ENCODE measurements at regions not wholly inside any gene's neighbourhood (a gene's known extent, or its start where the extent isn't known, plus 50 kb on each side); places are given as distances from the start of the nearest gene placed in this dataset.
"Not testable (repeated sequence)": the region's sequence is repeated elsewhere in the genome, so short reads cannot be mapped to it uniquely, and the experiment has no call there.

DNA sequence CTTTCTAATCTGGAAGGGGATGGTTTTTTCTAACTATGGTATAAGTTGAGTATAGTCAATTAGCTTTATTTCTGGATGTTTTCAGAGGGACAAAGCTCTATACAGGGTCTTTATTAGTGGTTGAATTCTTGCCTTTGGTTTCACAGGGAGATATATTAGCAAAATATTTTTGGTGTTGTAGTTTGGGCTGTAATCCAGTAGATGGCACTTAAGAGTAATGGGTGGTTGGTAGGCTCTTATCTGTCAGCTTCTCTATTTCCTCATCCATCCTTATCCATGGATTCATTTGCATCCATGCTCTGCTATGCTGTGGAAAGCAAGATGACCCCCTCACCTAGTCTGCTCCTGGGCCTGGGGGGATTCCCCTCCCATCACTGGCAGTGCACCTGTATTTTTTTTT is 363.6 kb upstream of the CYLC2 start:
- TF ChIP-seq, protein P1, sequence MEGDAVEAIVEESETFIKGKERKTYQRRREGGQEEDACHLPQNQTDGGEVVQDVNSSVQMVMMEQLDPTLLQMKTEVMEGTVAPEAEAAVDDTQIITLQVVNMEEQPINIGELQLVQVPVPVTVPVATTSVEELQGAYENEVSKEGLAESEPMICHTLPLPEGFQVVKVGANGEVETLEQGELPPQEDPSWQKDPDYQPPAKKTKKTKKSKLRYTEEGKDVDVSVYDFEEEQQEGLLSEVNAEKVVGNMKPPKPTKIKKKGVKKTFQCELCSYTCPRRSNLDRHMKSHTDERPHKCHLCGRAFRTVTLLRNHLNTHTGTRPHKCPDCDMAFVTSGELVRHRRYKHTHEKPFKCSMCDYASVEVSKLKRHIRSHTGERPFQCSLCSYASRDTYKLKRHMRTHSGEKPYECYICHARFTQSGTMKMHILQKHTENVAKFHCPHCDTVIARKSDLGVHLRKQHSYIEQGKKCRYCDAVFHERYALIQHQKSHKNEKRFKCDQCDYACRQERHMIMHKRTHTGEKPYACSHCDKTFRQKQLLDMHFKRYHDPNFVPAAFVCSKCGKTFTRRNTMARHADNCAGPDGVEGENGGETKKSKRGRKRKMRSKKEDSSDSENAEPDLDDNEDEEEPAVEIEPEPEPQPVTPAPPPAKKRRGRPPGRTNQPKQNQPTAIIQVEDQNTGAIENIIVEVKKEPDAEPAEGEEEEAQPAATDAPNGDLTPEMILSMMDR (conservative IDR thresholded peaks at IDR 0.05; ENCODE audit: low read depth, low read length), result peak; percentile 26; the same call in 1 of the 2 replicates
- no peak for TF ChIP-seq EZH2 (IDR thresholded peaks at IDR 0.05; ENCODE audit: borderline replicate concordance, low read depth, low read length, poor library complexity, severe bottlenecking)
- ChIA-PET POLR2A (ENCODE audit: low non-redundant PET) (no interaction called here), CTCF (no interaction called here)
- no peak overlapping the region for H3K4me3 ChIP-seq (ENCODE audit: low read depth, low read length, poor library complexity, severe bottlenecking)
- intact Hi-C loops (cut with micrococcal nuclease; ENCODE audit: unreplicated experiment), result no loop called here
- no peaks in the 10 kb centered on the region for H3K36me3 ChIP-seq (ENCODE audit: insufficient read depth, low read length, poor library complexity, severe bottlenecking)
- H3K9me3 ChIP-seq (ENCODE audit: low read depth, low read length, poor library complexity, severe bottlenecking), result peaks cover 10% of the 10 kb centered on the region
- no peaks in the 10 kb centered on the region for H3K27me3 ChIP-seq (replicated peaks; ENCODE audit: insufficient read depth, low read depth, low read length, poor library complexity)
- no peaks in the 10 kb centered on the region for H3K4me1 ChIP-seq (ENCODE audit: insufficient read depth, low read length, poor library complexity, severe bottlenecking)
- no peak overlapping the region for H3K27ac ChIP-seq (ENCODE audit: low read depth, low read length, poor library complexity, severe bottlenecking)
- DNase-seq (ENCODE audit: low spot score), result peak; percentile 15
- no TSS peak for BruUV-seq (replicated peaks)

DNA sequence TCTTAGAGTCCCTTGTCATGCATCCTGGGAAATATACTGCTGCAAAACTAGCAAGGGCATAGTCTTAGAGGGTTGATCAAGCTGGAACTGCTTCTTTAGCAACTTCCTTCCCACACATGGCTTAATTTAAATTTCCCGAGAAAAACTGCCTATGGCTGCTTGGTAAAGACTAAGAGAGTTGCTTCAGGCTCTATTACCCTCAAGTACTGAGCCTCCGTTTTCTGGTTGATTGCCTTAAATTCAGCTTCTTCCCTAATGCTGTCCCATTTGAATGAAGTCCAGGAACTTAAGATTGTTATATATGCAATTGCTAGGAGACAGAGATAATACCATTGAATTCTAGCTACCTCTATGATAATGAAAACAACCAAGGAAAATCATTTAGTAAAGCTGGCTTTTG is 385.7 kb upstream of the CYLC2 start:
- Histone ChIP-seq H3K4me1 (ENCODE audit: insufficient read depth, low read length, poor library complexity, severe bottlenecking) (no peaks in the 10 kb centered on the region), H3K9me3 (ENCODE audit: low read depth, low read length, poor library complexity, severe bottlenecking) (peaks cover 16% of the 10 kb centered on the region), H3K36me3 (ENCODE audit: insufficient read depth, low read length, poor library complexity, severe bottlenecking) (no peaks in the 10 kb centered on the region), H3K27me3 (replicated peaks; ENCODE audit: insufficient read depth, low read depth, low read length, poor library complexity) (no peaks in the 10 kb centered on the region), H3K4me3 (ENCODE audit: low read depth, low read length, poor library complexity, severe bottlenecking) (no peak overlapping the region), H3K27ac (ENCODE audit: low read depth, low read length, poor library complexity, severe bottlenecking) (no peak overlapping the region)
- intact Hi-C loops (cut with micrococcal nuclease; ENCODE audit: unreplicated experiment), result no loop called here
- BruUV-seq (replicated peaks), result no TSS peak
- ChIA-PET POLR2A (ENCODE audit: low non-redundant PET) (no interaction called here), CTCF (no interaction called here)
- no peak for TF ChIP-seq EZH2 (IDR thresholded peaks at IDR 0.05; ENCODE audit: borderline replicate concordance, low read depth, low read length, poor library complexity, severe bottlenecking)
- TF ChIP-seq, protein P1 (conservative IDR thresholded peaks at IDR 0.05; ENCODE audit: low read depth, low read length), result no peak
- DNase-seq (ENCODE audit: low spot score), result no peak

DNA sequence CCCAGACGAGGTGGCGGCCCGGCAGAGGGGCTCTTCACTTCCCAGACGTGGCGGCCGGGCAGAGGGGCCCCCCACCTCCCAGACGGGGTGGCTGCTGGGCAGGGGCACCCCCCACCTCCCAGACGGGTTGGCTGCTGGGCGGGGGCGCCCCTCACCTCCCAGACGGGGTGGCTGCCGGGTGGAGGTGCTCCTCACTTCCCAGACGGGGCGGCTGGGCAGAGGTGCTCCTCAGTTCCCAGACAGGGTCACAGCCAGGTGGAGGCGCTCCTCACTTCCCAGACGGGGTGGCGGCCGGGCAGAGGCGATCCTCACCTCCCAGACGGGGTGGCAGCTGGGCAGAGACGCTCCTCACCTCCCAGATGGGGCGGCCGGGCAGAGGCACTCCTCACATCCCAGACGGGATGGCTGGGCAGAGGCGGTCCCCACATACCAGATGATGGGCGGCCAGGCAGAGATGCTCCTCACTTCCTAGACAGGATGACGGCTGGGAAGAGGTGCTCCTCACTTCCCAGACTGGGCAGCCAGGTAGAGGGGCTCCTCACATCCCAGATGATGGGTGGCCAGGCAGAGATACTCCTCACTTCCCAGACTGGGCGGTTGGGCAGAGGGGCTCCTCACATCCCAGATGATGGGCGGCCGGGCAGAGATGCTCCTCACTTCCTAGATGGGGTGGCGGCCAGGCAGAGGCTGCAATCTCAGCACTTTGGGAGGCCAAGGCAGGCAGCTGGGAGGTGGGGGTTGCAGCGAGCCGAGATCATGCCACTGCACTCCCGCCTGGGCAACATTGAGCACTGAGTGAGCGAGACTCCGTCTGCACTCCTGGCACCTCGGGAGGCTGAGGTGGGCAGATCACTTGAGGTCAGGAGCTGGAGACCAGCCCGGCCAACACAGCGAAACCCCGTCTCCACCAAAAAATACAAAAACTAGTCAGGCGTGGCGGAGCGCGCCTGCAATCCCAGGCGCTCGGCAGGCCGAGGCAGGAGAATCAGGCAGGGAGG is 391.6 kb upstream of the CYLC2 start:
- H3K27ac ChIP-seq (ENCODE audit: low read depth, low read length, poor library complexity, severe bottlenecking); POLR2A ChIA-PET (ENCODE audit: low non-redundant PET); CTCF ChIA-PET; H3K4me1 ChIP-seq (ENCODE audit: insufficient read depth, low read length, poor library complexity, severe bottlenecking); BruUV-seq (replicated peaks); H3K36me3 ChIP-seq (ENCODE audit: insufficient read depth, low read length, poor library complexity, severe bottlenecking); H3K4me3 ChIP-seq (ENCODE audit: low read depth, low read length, poor library complexity, severe bottlenecking); H3K9me3 ChIP-seq (ENCODE audit: low read depth, low read length, poor library complexity, severe bottlenecking); DNase-seq (ENCODE audit: low spot score); intact Hi-C loops (cut with micrococcal nuclease; ENCODE audit: unreplicated experiment); H3K27me3 ChIP-seq (replicated peaks; ENCODE audit: insufficient read depth, low read depth, low read length, poor library complexity): not testable (repeated sequence)

DNA sequence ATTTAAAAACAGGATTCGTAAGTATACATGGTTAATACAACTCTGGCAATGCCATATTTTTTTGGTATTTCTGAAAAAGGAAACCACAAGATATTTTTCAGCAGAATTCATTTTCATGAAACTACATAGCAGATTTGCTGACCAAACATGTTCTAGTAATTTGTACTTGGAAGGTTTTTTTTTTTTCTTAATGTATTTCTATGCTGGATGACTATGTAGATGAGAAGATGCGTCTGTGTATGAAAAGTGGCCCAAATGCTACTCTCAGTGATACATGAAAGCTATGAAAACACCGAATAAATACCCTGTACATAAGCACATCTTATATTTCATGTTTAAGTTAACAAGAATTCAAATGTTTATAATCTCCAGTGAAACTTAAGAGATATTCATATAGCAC is 400.9 kb upstream of the CYLC2 start:
- TF ChIP-seq EZH2 (IDR thresholded peaks at IDR 0.05; ENCODE audit: borderline replicate concordance, low read depth, low read length, poor library complexity, severe bottlenecking), result no peak
- TF ChIP-seq, protein P1 (conservative IDR thresholded peaks at IDR 0.05; ENCODE audit: low read depth, low read length), result no peak
- Histone ChIP-seq H3K27me3 (replicated peaks; ENCODE audit: insufficient read depth, low read depth, low read length, poor library complexity) (no peaks in the 10 kb centered on the region), H3K9me3 (ENCODE audit: low read depth, low read length, poor library complexity, severe bottlenecking) (no peaks in the 10 kb centered on the region), H3K36me3 (ENCODE audit: insufficient read depth, low read length, poor library complexity, severe bottlenecking) (no peaks in the 10 kb centered on the region), H3K4me1 (ENCODE audit: insufficient read depth, low read length, poor library complexity, severe bottlenecking) (no peaks in the 10 kb centered on the region), H3K27ac (ENCODE audit: low read depth, low read length, poor library complexity, severe bottlenecking) (no peak overlapping the region), H3K4me3 (ENCODE audit: low read depth, low read length, poor library complexity, severe bottlenecking) (no peak overlapping the region)
- ChIA-PET POLR2A (ENCODE audit: low non-redundant PET) (no interaction called here), CTCF (no interaction called here)
- BruUV-seq (replicated peaks), result no TSS peak
- no peak for DNase-seq (ENCODE audit: low spot score)
- intact Hi-C loops (cut with micrococcal nuclease; ENCODE audit: unreplicated experiment), result no loop called here
